Common myeloid progenitor, CD34-positive (primary cell): ENCODE measurements at regions not wholly inside any gene's neighbourhood (a gene's known extent, or its start where the extent isn't known, plus 50 kb on each side); places are given as distances from the start of the nearest gene placed in this dataset.

ENCODE experiments used
- CTCF ChIA-PET: fragments of 350-600 bp; sonication (Branson Sonifier 250); formaldehyde crosslinking; loops from one replicate; lab custom pipeline; 2021; ENCODE audit warnings: antibody characterized with exemption; lab: Charles Lee
- POLR2A ChIA-PET: fragments of 350-600 bp; sonication (Branson Sonifier 250); formaldehyde crosslinking; loops from one replicate; lab custom pipeline; 2021; ENCODE audit warnings: antibody characterized with exemption; lab: Charles Lee
- DNase-seq, 3 donors: peaks; one replicate each; pipeline versions ENCODE4 v3.0.0 to v3.0.0-alpha.2; 2013
- H3K27ac ChIP-seq, 2 experiments: 1 replicate in 1 of 2; 2 replicates in 1 of 2; pipeline ENCODE4 v1.7.0; 2013; ENCODE audit warnings: inconsistent platforms in 2 of 2, low read length in 2 of 2, mild to moderate bottlenecking in 2 of 2, low read depth in 1 of 2, moderate library complexity in 1 of 2; ENCODE audit not compliant: severe bottlenecking in 2 of 2, insufficient read depth in 1 of 2, poor library complexity in 1 of 2
- H3K27me3 ChIP-seq, 5 experiments: replicated peaks in 2 of 5; 1 replicate in 3 of 5; 2 replicates in 2 of 5; pipeline versions ENCODE4 v1.6.1 to v1.7.0; 2013; ENCODE audit warnings: low read length in 4 of 5, mild to moderate bottlenecking in 2 of 5, moderate library complexity in 2 of 5, inconsistent platforms in 1 of 5; ENCODE audit not compliant: insufficient read depth in 5 of 5, control insufficient read depth in 4 of 5
- H3K36me3 ChIP-seq, 4 experiments: 1 replicate in 2 of 4; 2 replicates in 2 of 4; pipeline versions ENCODE4 v1.6.1 to v1.7.0; 2013; ENCODE audit warnings: low read length in 3 of 4, control low read depth in 1 of 4, mild to moderate bottlenecking in 1 of 4; ENCODE audit not compliant: control insufficient read depth in 4 of 4, insufficient read depth in 4 of 4
- H3K4me1 ChIP-seq, 4 experiments: 1 replicate in 3 of 4; 2 replicates in 1 of 4; pipeline versions ENCODE4 v1.6.1 to v1.7.1; 2013; ENCODE audit warnings: low read length in 3 of 4, mild to moderate bottlenecking in 3 of 4, control low read depth in 1 of 4, inconsistent platforms in 1 of 4, moderate library complexity in 1 of 4; ENCODE audit not compliant: control insufficient read depth in 4 of 4, insufficient read depth in 4 of 4; ENCODE audit errors: control extremely low read depth in 1 of 4
- H3K4me3 ChIP-seq, 7 experiments: 1 replicate in 4 of 7; 2 replicates in 3 of 7; pipeline versions ENCODE4 v1.5.1 to v1.7.0; 2013; ENCODE audit warnings: mild to moderate bottlenecking in 7 of 7, low read length in 6 of 7, moderate library complexity in 6 of 7, inconsistent platforms in 2 of 7, low read depth in 2 of 7, control low read depth in 1 of 7; ENCODE audit not compliant: insufficient read depth in 4 of 7, control insufficient read depth in 1 of 7; ENCODE audit errors: extremely low read depth in 1 of 7
- H3K9me3 ChIP-seq, 5 experiments: 1 replicate in 4 of 5; 2 replicates in 1 of 5; pipeline versions ENCODE4 v1.6.1 to v1.7.1; 2013; ENCODE audit warnings: low read length in 4 of 5, mild to moderate bottlenecking in 2 of 5, inconsistent platforms in 1 of 5, low read depth in 1 of 5, moderate library complexity in 1 of 5; ENCODE audit not compliant: control insufficient read depth in 4 of 5, insufficient read depth in 2 of 5; ENCODE audit errors: control extremely low read depth in 1 of 5
- WGBS: methylation state at CpG from one replicate; pipeline ENCODE4 v1.1.5; 2013; ENCODE audit not compliant: insufficient coverage; 5-methylcytosine and 5-hydroxymethylcytosine counted together

DNA sequence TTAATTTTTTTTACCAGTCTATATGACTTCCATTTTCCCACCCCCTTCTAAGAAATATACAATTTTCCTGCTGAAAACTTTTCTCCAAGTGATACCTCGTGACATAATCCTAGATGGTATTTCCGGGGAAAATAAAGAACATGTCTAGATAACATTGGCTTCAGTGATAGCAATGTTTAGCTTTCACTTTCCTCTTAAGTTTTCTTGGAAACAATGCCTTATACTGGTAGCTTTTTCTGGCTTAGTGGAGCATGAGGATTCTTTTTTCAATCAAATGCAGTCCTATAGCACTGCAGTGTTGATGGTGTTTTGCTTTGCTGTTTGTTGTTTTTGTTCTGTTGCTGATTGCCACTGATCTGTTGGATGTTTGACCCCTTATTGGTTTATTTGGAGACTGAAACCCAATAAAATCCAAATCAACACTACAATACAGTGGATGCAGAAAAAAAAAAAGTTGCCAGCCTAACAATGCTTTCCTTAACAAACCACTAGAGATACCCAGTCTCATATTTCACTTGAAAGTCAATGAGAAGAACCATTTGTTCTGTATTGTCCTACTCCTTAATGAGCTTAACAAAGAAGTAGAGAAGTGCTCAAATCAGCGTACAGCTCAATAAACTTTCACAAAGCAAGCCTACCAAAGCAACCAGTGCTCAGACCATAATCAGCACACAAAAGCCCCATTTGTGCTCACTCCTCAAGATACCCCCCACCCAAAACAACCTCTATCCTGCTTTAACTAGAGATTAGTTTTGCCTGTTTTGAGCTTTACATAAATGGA lies 74.2 kb upstream of the GRAMD2B start:
- CTCF ChIA-PET, result interaction anchor here (0.6 to 3.3 kb wide), 10 partner anchors 8 to 342 kb away, joined by 3 to 24 read pairs (median 4); no protein-coding TSS in a partner anchor
- WGBS, result 80% methylated on average over 3 of the region's 3 CpGs
- POLR2A ChIA-PET, result no interaction called here

DNA sequence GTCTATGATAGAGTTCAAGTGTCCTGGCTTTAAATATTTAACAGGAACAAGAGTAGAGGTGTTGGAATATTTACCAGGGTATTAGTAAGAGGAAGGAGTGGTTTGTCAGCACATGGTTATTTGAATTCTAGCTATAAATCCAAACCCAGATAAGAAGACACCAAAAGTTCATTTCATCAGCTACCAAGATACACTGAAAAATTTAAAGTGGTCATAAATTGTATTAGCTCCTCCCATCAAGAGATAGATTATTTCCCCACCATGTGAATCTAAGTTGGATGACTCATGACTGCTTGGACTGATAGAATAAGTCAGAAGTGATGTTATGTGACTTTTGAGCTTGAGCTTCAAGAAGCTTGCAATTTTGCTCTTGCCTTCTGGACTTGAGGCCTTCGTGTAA lies 72.1 kb upstream of the GRAMD2B start:
- POLR2A ChIA-PET, result no interaction called here
- 100% methylated on average over 1 of the region's 1 CpG for WGBS
- CTCF ChIA-PET, result interaction anchor here (0.9 to 3.3 kb wide), 5 partner anchors 8 to 191 kb away, joined by 3 to 24 read pairs (median 4); no protein-coding TSS in a partner anchor
- peaks cover 0 to 12% (median 0%) of the 10 kb centered on the region in 5 experiments for H3K27me3 ChIP-seq
- peaks cover 0 to 19% (median 5%) of the 10 kb centered on the region in 4 experiments for H3K4me1 ChIP-seq
- H3K9me3 ChIP-seq, result no peaks in the 10 kb centered on the region
- DNase-seq, result peak in 1 of 3 donors; percentile 15
- H3K36me3 ChIP-seq, result no peaks in the 10 kb centered on the region
- H3K4me3 ChIP-seq, result no peak overlapping the region
- H3K27ac ChIP-seq, result no peak overlapping the region

More for the DNA sequence above, 74.2 kb upstream of the GRAMD2B start:
- Histone ChIP-seq H3K4me1 (peaks cover 0 to 5% (median 1%) of the 10 kb centered on the region in 4 experiments), H3K9me3 (no peaks in the 10 kb centered on the region), H3K27me3 (peaks cover 0 to 16% (median 2%) of the 10 kb centered on the region in 5 experiments), H3K4me3 (no peak overlapping the region), H3K27ac (no peak overlapping the region), H3K36me3 (no peaks in the 10 kb centered on the region)
- DNase-seq, result no peak

DNA sequence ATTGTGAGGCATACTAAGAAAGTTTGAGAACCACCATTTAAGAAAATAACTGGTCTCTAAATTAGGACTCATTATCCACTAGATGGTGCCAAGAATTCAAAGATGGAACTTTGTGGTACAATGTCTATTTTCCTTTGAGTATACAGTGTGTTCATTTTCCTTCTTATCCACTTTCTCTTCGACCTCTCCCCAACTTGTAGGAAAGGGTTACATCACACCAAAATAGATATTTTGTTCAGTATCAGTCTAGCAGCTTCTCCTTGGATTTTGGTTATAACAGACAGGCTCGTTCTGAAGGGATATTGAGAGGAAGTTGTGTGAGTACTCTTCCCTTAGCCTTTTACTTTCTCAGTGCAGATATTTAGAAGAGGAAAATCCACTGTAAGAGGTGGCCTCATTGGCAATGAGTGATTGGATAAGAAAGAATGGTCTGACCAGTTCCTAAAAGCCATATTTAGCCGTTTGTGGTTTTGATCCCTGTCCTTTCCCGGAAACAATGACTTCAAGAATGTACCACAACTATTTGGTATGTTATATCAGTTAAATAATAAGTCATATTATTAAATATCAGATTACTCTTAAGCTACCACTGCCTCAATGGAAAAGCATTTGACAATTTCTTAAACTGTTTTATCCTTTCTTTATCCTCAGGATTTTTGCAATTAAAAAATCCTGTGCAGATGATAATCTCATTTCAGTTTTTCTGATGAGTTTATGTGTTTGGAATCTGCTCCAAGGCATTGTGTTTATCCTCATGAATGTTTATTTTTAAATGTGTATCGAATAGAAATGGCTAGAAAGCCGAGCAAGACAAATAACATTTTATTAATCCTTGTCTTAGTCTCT lies 69.0 kb upstream of the GRAMD2B start:
- peak overlapping the region in 1 of 2 experiments; percentile 9 for H3K27ac ChIP-seq
- H3K27me3 ChIP-seq, result peaks cover 0 to 6% (median 0%) of the 10 kb centered on the region in 5 experiments
- H3K4me3 ChIP-seq, result peak overlapping the region in 6 of 7 experiments; percentile 15 to 72 (median 44)
- ChIA-PET CTCF (interaction anchor here (1.0 to 2.8 kb wide), 13 partner anchors 9 to 247 kb away, joined by 3 to 13 read pairs (median 7); partner anchors contain the start of gene PHAX), POLR2A (no interaction called here)
- WGBS, result no CpG with 5 or more reads among the region's 6 CpGs
- H3K9me3 ChIP-seq, result no peaks in the 10 kb centered on the region
- DNase-seq, result peak; percentile 38 to 62 (median 60)
- no peaks in the 10 kb centered on the region for H3K36me3 ChIP-seq
- H3K4me1 ChIP-seq, result peaks cover 0 to 30% (median 5%) of the 10 kb centered on the region in 4 experiments

DNA sequence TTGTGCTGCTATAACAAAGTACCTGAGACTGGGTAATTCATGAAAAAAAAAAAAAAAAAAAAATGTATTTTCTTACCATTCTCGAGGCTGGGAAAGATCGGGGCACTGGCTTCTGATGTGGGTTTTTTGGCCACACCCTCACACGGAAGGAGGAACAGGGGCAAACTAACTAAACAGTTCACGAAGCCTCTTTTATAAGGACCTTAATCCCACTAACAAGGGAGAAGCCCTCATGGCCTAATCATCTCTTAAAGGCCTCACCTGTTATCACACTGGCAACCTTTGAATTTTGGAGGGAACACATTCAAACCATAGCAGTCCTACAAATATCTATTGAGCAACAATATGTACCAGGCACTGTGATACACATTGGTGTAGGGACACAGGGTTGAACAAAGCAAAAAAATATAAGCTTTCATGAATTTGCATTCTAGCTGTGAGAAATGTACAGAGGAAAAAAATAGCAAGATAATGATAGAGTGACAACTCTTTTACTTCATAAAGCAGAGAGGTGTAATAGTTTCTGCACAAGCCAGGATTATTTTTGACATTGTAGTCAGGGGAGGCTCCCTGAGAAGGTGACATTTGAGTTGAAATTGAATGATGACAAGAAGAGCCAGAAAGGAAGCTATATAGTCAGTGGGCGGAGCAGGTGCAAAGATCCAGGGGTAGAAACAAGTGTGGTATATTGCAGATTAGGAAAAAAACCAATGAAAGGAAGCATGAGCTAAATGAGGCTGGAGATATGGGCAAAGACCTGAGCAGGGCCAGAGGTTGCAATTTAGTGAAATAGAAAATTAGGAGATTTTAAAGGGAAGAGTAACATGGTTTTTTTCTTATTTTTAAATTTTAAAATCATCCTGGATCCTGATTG lies 68.1 kb upstream of the GRAMD2B start:
- no peaks in the 10 kb centered on the region for H3K9me3 ChIP-seq
- ChIA-PET POLR2A (no interaction called here), CTCF (interaction anchor here (1.2 to 2.1 kb wide), 5 partner anchors 10 to 246 kb away, joined by 7 to 8 read pairs (median 8); partner anchors contain the start of gene PHAX)
- H3K36me3 ChIP-seq, result no peaks in the 10 kb centered on the region
- no peak overlapping the region for H3K4me3 ChIP-seq
- DNase-seq, result no peak
- peaks cover 0 to 33% (median 5%) of the 10 kb centered on the region in 4 experiments for H3K4me1 ChIP-seq
- H3K27ac ChIP-seq, result no peak overlapping the region
- peaks cover 0 to 9% (median 0%) of the 10 kb centered on the region in 5 experiments for H3K27me3 ChIP-seq
- 64% methylated on average over 4 of the region's 5 CpGs for WGBS

DNA sequence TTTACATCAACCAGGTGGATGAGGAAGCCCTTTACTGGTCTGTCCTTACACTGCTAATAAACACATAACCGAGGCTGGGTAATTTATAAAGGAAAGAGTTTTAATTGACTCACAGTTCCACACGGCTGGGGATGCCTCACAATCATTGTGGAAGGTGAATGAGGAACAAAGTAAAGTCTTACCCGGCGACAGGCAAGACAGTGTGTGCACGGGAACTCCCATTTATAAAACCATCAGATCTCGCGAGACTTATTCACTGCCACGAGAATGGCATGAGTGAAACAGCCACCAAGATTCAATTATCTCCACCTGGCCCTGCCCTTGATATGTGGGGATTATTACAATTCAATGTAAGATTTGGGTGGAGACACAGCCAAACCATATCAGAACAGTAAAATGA lies 67.3 kb upstream of the GRAMD2B start:
- ChIA-PET CTCF (interaction anchor here (1.1 to 1.2 kb wide), 3 partner anchors 176 to 245 kb away, joined by 3 to 7 read pairs (median 7); partner anchors contain the start of gene PHAX), POLR2A (no interaction called here)
- H3K4me1 ChIP-seq, result peaks cover 0 to 41% (median 5%) of the 10 kb centered on the region in 4 experiments
- DNase-seq, result peak in 2 of 3 donors; percentile 19 to 37
- 100% methylated on average over 4 of the region's 8 CpGs for WGBS
- H3K9me3 ChIP-seq, result no peaks in the 10 kb centered on the region
- peaks cover 0 to 13% (median 0%) of the 10 kb centered on the region in 5 experiments for H3K27me3 ChIP-seq
- no peak overlapping the region for H3K4me3 ChIP-seq
- no peak overlapping the region for H3K27ac ChIP-seq
- H3K36me3 ChIP-seq, result no peaks in the 10 kb centered on the region
